ENCODE measurements at regions not wholly inside any gene's neighbourhood (a gene's known extent, or its start where the extent isn't known, plus 50 kb on each side); places are given as distances from the start of the nearest gene placed in this dataset.
"Not testable (repeated sequence)": the region's sequence is repeated elsewhere in the genome, so short reads cannot be mapped to it uniquely, and the experiment has no call there.

GRCh38 chr15:81779181-81779580 lies 266.6 kb downstream of the MEX3B start:
- no peak overlapping the region for H3K4me3 Mint-ChIP-seq
- no peaks in the 10 kb centered on the region for H3K4me1 Mint-ChIP-seq
- no peaks in the 10 kb centered on the region for H3K9me3 Mint-ChIP-seq
- H3K36me3 Mint-ChIP-seq (ENCODE audit: low read depth), result peaks cover 11% of the 10 kb centered on the region
- no peak overlapping the region for H3K27ac Mint-ChIP-seq (ENCODE audit: unreplicated experiment)
- TF ChIP-seq CTCF (conservative IDR thresholded peaks at IDR 0.05), result no peak
- DNase-seq (ENCODE audit: low read depth, low spot score), result no peak
- H3K27me3 Mint-ChIP-seq (ENCODE audit: low read depth), result no peaks in the 10 kb centered on the region

GRCh38 chr15:81777546-81777945 lies 268.3 kb downstream of the MEX3B start:
- no peak for DNase-seq (ENCODE audit: low read depth, low spot score)
- H3K4me1 Mint-ChIP-seq, result peaks cover 4% of the 10 kb centered on the region
- H3K27me3 Mint-ChIP-seq (ENCODE audit: low read depth), result no peaks in the 10 kb centered on the region
- H3K9me3 Mint-ChIP-seq, result no peaks in the 10 kb centered on the region
- no peak for TF ChIP-seq CTCF (conservative IDR thresholded peaks at IDR 0.05)
- H3K27ac Mint-ChIP-seq (ENCODE audit: unreplicated experiment), result no peak overlapping the region
- no peak overlapping the region for H3K4me3 Mint-ChIP-seq
- H3K36me3 Mint-ChIP-seq (ENCODE audit: low read depth), result peaks cover 11% of the 10 kb centered on the region

DNA sequence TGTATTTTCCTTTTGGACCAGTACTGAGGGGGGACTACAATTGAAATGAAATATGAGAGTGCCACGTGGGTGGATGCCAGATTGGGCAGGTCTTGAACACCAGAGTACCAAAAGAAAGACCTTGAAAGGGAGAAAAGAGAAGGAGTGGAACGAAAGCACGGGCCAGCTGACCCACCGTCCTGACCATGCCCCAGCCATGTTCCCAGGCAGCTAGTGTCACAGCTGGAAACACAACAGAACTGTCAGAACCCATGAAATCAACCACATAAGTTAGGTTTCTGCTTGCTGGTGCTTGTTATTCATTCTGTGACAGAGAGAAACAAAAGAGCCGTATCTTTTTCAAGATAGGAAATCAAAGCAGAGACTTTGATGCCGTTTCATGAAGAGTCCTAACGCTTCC lies 268.8 kb downstream of the MEX3B start:
- H3K27ac Mint-ChIP-seq (ENCODE audit: unreplicated experiment), result no peak overlapping the region
- no peaks in the 10 kb centered on the region for H3K9me3 Mint-ChIP-seq
- peaks cover 4% of the 10 kb centered on the region for H3K4me1 Mint-ChIP-seq
- H3K36me3 Mint-ChIP-seq (ENCODE audit: low read depth), result peaks cover 9% of the 10 kb centered on the region
- no peak for DNase-seq (ENCODE audit: low read depth, low spot score)
- no peak overlapping the region for H3K4me3 Mint-ChIP-seq
- no peaks in the 10 kb centered on the region for H3K27me3 Mint-ChIP-seq (ENCODE audit: low read depth)
- no peak for TF ChIP-seq CTCF (conservative IDR thresholded peaks at IDR 0.05)

- DNase-seq (ENCODE audit: low read depth, low spot score); H3K4me3 Mint-ChIP-seq; H3K9me3 Mint-ChIP-seq; H3K36me3 Mint-ChIP-seq (ENCODE audit: low read depth); H3K4me1 Mint-ChIP-seq; H3K27ac Mint-ChIP-seq (ENCODE audit: unreplicated experiment); H3K27me3 Mint-ChIP-seq (ENCODE audit: low read depth): not testable (repeated sequence)
These were observed 270.0 kb downstream of the MEX3B start for GRCh38 chr15:81775779-81776178.

DNA sequence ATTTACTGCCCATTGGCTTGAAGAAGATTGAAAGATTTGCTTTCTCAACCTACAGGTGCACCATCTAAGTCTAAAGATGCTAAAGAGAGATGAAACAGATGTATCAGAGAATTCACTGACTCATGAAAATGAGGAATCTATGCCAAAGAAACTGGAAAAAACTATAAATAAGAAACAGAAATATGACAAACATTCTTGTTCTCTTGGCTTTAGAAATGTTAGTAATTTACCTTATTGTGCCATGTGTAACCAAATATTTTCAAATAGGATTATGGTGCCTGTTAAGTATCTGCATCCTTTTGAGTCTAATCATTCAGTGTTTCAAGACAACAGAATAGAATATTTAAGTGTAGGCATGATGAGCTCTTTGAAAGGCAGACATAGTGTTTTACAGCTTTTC lies 271.5 kb downstream of the MEX3B start:
- peaks cover 4% of the 10 kb centered on the region for H3K9me3 Mint-ChIP-seq
- H3K27ac Mint-ChIP-seq (ENCODE audit: unreplicated experiment), result no peak overlapping the region
- H3K4me1 Mint-ChIP-seq, result peaks cover 4% of the 10 kb centered on the region
- no peak for DNase-seq (ENCODE audit: low read depth, low spot score)
- H3K4me3 Mint-ChIP-seq, result no peak overlapping the region
- H3K36me3 Mint-ChIP-seq (ENCODE audit: low read depth), result peaks cover 8% of the 10 kb centered on the region
- H3K27me3 Mint-ChIP-seq (ENCODE audit: low read depth), result no peaks in the 10 kb centered on the region
- TF ChIP-seq CTCF (conservative IDR thresholded peaks at IDR 0.05), result no peak

DNA sequence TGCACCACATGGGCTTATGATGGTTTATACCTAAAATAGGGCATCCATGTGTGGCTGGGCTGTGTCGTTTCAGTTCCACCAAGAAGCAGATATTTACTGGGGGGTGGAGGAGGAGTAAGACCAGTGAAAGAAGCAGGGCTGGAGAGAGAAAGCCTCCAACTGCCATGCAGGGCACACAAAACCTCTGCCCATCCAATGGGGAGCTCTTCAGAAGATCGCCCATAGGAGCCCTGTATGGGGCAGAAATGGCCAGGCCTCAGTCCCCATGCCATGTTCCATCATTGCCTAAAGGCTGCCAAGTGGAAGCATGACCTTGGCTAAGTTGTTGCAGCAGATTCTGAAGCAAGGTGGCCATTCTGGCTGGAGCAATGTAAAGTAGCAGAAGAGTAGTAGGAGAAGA lies 277.0 kb downstream of the MEX3B start:
- H3K4me1 Mint-ChIP-seq, result peaks cover 4% of the 10 kb centered on the region
- peaks cover 6% of the 10 kb centered on the region for H3K9me3 Mint-ChIP-seq
- peaks cover 11% of the 10 kb centered on the region for H3K36me3 Mint-ChIP-seq (ENCODE audit: low read depth)
- no peak overlapping the region for H3K27ac Mint-ChIP-seq (ENCODE audit: unreplicated experiment)
- H3K27me3 Mint-ChIP-seq (ENCODE audit: low read depth), result no peaks in the 10 kb centered on the region
- TF ChIP-seq CTCF (conservative IDR thresholded peaks at IDR 0.05), result no peak
- no peak overlapping the region for H3K4me3 Mint-ChIP-seq
- no peak for DNase-seq (ENCODE audit: low read depth, low spot score)

Data from neural crest cell (in vitro differentiated cells).